ENCODE measurements at regions not wholly inside any gene's neighbourhood (a gene's known extent, or its start where the extent isn't known, plus 50 kb on each side); places are given as distances from the start of the nearest gene placed in this dataset.

GRCh38 chr5:159414021-159414420 is 83.7 kb upstream of the IL12B start:
- no peak overlapping the region for H3K4me2 ChIP-seq (ENCODE audit: insufficient read depth, low read length)
- ChIA-PET POLR2A (no interaction called here), CTCF (ENCODE audit: low intra/inter-chr PET ratio) (no interaction called here)
- DNase-seq (ENCODE audit: extremely low read depth in 1 of 4, low spot score in 3 of 4): no peak
- no peak overlapping the region for H3K27ac ChIP-seq (ENCODE audit: extremely low read depth, low read depth, low read length)
- H4K20me1 ChIP-seq (replicated peaks; ENCODE audit: control insufficient read depth, insufficient read depth, low read length): no peaks in the 10 kb centered on the region
- BruUV-seq (replicated peaks): no TSS peak
- in situ Hi-C loops (cut with MboI) (no loop called here), intact Hi-C loops (cut with micrococcal nuclease) (no loop called here)
- TF ChIP-seq NFATC3 (IDR thresholded peaks at IDR 0.05) (no peak), SMAD4 (CRISPR knock-in tag; conservative IDR thresholded peaks at IDR 0.05) (no peak), MNT (conservative IDR thresholded peaks at IDR 0.05) (no peak), TAF9B (IDR thresholded peaks at IDR 0.05; ENCODE audit: partially characterized antibody) (no peak), CHD2 (IDR thresholded peaks at IDR 0.05; ENCODE audit: low read depth, low read length) (no peak), ZNF584 (CRISPR knock-in tag; IDR thresholded peaks at IDR 0.05; ENCODE audit: low read depth) (no peak), HDAC6 (IDR thresholded peaks at IDR 0.05; ENCODE audit: low read depth, low read length) (no peak)
- no peak for FAIRE-seq
- peaks cover 0 to 4% of the 10 kb centered on the region in 2 experiments; a peak in 1 of 5 replicates for H3K27me3 ChIP-seq (ENCODE audit: control insufficient read depth in 2 of 2, insufficient read depth in 2 of 2, low read length in 2 of 2)
- no peak for ATAC-seq
- H3K4me3 ChIP-seq: no peak overlapping the region
- H3K36me3 ChIP-seq (ENCODE audit: control insufficient read depth, insufficient read depth, low read length): no peaks in the 10 kb centered on the region
- H3K9ac ChIP-seq (ENCODE audit: insufficient read depth in 1 of 2, low read depth in 2 of 2, low read length in 2 of 2): no peak overlapping the region
- H3K79me2 ChIP-seq (ENCODE audit: control insufficient read depth, insufficient read depth, low read length): no peaks in the 10 kb centered on the region
- no peaks in the 10 kb centered on the region for H3K9me1 ChIP-seq (ENCODE audit: control insufficient read depth, insufficient read depth, low read length)
- no peaks in the 10 kb centered on the region for H3K4me1 ChIP-seq (replicated peaks in 1 of 2; ENCODE audit: control insufficient read depth in 2 of 2, insufficient read depth in 2 of 2, low read length in 2 of 2)
- no peak overlapping the region for H2AFZ ChIP-seq (ENCODE audit: low read depth, low read length)
- 3% methylated on average over 2 of the region's 2 CpGs for WGBS (ENCODE audit: insufficient coverage, low coverage, missing lambda C conversion rate)
- no peaks in the 10 kb centered on the region for H3K9me3 ChIP-seq (replicated peaks; ENCODE audit: control insufficient read depth, insufficient read depth, low read depth, low read length)
